Esophagus squamous epithelium (tissue), 5 donors: ENCODE measurements at regions not wholly inside any gene's neighbourhood (a gene's known extent, or its start where the extent isn't known, plus 50 kb on each side); places are given as distances from the start of the nearest gene placed in this dataset.

ENCODE experiments used
- DNase-seq: peaks from one replicate; lab custom pipeline; 2025; lab: John Stamatoyannopoulos, UW
- H3K27ac ChIP-seq, 4 donors: fragments of 200-600 bp; sonication (generic); one replicate each; pipeline ENCODE4 v1.5.1; 2016 to 2019; ENCODE audit warnings: mild to moderate bottlenecking in 1 of 4
- H3K27me3 ChIP-seq, 4 donors: fragments of 200-600 bp; sonication (generic); 1 replicate in 3 of 4; 2 replicates in 1 of 4; pipeline versions ENCODE4 v1.5.1 to v1.6.0; 2017 to 2021; ENCODE audit warnings: antibody characterized with exemption in 1 of 4
- H3K36me3 ChIP-seq, 3 donors: fragments of 200-600 bp; sonication (generic); one replicate each; pipeline ENCODE4 v1.5.1; 2016 to 2019
- H3K4me1 ChIP-seq, 3 donors: fragments of 200-600 bp; sonication (generic); one replicate each; pipeline ENCODE4 v1.5.1; 2017 to 2019
- H3K4me3 ChIP-seq, 4 donors: fragments of 200-600 bp; sonication (generic); 1 replicate in 3 of 4; 2 replicates in 1 of 4; pipeline ENCODE4 v1.5.1; 2016 to 2019; ENCODE audit warnings: mild to moderate bottlenecking in 2 of 4, moderate library complexity in 1 of 4
- H3K9me3 ChIP-seq, 3 donors: fragments of 200-600 bp; sonication (generic); one replicate each; pipeline ENCODE4 v1.5.1; 2016 to 2019
- POLR2A ChIP-seq, 4 donors: fragments of 450-650 bp; IDR thresholded peaks; one replicate each; pipeline ENCODE4 v1.6.1; 2017; ENCODE audit warnings: antibody characterized with exemption in 4 of 4, mild to moderate bottlenecking in 4 of 4, moderate library complexity in 3 of 4
- WGBS, 2 donors: methylation state at CpG; one replicate each; pipeline ENCODE4 v1.1.5; 2018; 5-methylcytosine and 5-hydroxymethylcytosine counted together
- intact Hi-C: fragments of 100-400 bp; cut with DNase I; formaldehyde crosslinking; loops from one replicate; pipeline ENCODE4 v1.15.0; 2022
- TF ChIP-seq, protein P1 (sequence below), 6 experiments: fragments of 450-650 bp in 4 of 6; fragments of 200-600 bp in 2 of 6; sonication (generic) in 2 of 6; IDR thresholded peaks; one replicate each; pipeline ENCODE4 v1.5.1; 2016 to 2019; ENCODE audit warnings: antibody characterized with exemption in 6 of 6, mild to moderate bottlenecking in 4 of 6, moderate library complexity in 4 of 6
- donor health status: DM: yes; HTN: yes; CAD: no.

DNA sequence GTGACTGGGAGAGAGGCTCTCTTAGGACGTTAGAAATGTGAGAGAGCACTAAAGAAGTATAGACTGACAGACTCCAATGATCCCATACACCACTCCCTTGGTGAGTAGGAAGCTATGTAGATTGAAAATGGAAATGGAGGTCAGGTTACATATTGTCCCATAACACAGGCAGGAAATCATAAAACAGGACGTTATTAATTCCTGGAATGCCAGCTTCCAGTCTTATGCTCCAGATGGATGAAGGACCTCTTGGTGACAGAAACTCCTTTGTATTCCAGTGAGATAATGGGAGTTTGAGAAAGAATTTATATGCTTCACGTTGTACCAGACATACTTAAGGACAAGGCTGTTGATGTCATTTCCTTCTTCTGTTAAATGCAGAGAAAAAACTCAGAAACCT is 338.2 kb upstream of the ITGA1 start:
- intact Hi-C loops = no loop called here
- no peaks in the 10 kb centered on the region for H3K27me3 ChIP-seq
- H3K4me3 ChIP-seq = no peak overlapping the region
- H3K9me3 ChIP-seq = no peaks in the 10 kb centered on the region
- TF ChIP-seq POLR2A (IDR thresholded peaks at IDR 0.05) = no peak
- TF ChIP-seq, protein P1, sequence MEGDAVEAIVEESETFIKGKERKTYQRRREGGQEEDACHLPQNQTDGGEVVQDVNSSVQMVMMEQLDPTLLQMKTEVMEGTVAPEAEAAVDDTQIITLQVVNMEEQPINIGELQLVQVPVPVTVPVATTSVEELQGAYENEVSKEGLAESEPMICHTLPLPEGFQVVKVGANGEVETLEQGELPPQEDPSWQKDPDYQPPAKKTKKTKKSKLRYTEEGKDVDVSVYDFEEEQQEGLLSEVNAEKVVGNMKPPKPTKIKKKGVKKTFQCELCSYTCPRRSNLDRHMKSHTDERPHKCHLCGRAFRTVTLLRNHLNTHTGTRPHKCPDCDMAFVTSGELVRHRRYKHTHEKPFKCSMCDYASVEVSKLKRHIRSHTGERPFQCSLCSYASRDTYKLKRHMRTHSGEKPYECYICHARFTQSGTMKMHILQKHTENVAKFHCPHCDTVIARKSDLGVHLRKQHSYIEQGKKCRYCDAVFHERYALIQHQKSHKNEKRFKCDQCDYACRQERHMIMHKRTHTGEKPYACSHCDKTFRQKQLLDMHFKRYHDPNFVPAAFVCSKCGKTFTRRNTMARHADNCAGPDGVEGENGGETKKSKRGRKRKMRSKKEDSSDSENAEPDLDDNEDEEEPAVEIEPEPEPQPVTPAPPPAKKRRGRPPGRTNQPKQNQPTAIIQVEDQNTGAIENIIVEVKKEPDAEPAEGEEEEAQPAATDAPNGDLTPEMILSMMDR (IDR thresholded peaks at IDR 0.05) = no peak
- H3K4me1 ChIP-seq = no peaks in the 10 kb centered on the region
- no peaks in the 10 kb centered on the region for H3K36me3 ChIP-seq
- no peak for DNase-seq
- H3K27ac ChIP-seq = no peak overlapping the region
- 29 to 31% methylated on average over 3 of the region's 3 CpGs for WGBS, 2 donors

GRCh38 chr5:52452098-52452497 is 335.6 kb upstream of the ITGA1 start:
- Histone ChIP-seq H3K27ac (no peak overlapping the region), H3K36me3 (no peaks in the 10 kb centered on the region), H3K4me1 (no peaks in the 10 kb centered on the region), H3K27me3 (no peaks in the 10 kb centered on the region), H3K4me3 (no peak overlapping the region), H3K9me3 (no peaks in the 10 kb centered on the region)
- intact Hi-C loops = no loop called here
- 75 to 85% methylated on average over 1 of the region's 1 CpG for WGBS, 2 donors
- no peak for DNase-seq
- TF ChIP-seq, protein P1 (IDR thresholded peaks at IDR 0.05) = no peak
- no peak for TF ChIP-seq POLR2A (IDR thresholded peaks at IDR 0.05)

DNA sequence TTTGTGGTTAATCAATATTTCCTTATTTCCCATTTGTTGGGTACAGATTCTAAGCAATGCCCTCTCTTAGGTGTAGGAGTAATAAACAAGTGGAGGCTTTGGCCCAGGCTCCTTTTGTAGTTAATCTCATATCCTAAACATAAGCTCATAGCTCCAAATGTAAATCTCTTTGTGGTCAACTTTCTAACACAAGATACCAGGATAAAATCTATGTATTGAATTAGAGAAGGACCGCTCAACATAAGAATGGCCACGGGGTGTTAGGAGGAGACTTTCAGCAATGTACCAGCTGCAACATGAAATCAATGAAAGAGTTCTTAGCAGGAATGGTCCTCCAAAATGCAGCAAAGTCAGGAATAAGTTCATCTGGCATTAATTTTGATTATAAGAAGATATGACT is 334.5 kb upstream of the ITGA1 start:
- no peak for TF ChIP-seq POLR2A (IDR thresholded peaks at IDR 0.05)
- TF ChIP-seq, protein P1 (IDR thresholded peaks at IDR 0.05) = no peak
- intact Hi-C loops = no loop called here
- no peak for DNase-seq
- Histone ChIP-seq H3K27me3 (no peaks in the 10 kb centered on the region), H3K27ac (no peak overlapping the region), H3K4me1 (no peaks in the 10 kb centered on the region), H3K4me3 (no peak overlapping the region), H3K36me3 (no peaks in the 10 kb centered on the region), H3K9me3 (no peaks in the 10 kb centered on the region)
- 77 to 85% methylated on average over 2 of the region's 2 CpGs for WGBS, 2 donors

DNA sequence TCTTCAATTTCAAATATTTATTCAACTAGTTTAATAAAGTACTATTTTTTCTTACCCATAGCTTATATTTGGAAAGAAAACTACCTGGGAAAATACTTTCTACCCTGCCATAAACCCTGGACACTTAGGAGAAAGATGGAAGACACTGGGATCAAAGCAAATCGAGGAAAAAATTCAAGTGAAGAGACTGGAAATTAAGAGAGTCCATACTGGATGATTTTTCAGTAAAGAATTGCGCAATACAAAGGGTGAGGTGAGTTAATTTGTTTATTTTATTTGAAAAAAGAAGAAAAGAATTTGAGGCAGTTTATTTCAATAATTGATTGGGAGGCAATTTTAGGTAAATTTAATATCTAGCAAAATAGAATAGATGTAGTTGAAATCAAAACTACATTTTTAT is 331.8 kb upstream of the ITGA1 start:
- TF ChIP-seq, protein P1 (IDR thresholded peaks at IDR 0.05) = no peak
- no peak for TF ChIP-seq POLR2A (IDR thresholded peaks at IDR 0.05)
- no peaks in the 10 kb centered on the region for H3K27me3 ChIP-seq
- no peak overlapping the region for H3K27ac ChIP-seq
- intact Hi-C loops = no loop called here
- WGBS, 2 donors = 60 to 62% methylated on average over 2 of the region's 2 CpGs
- no peaks in the 10 kb centered on the region for H3K9me3 ChIP-seq
- no peaks in the 10 kb centered on the region for H3K36me3 ChIP-seq
- H3K4me1 ChIP-seq = no peaks in the 10 kb centered on the region
- DNase-seq = no peak
- H3K4me3 ChIP-seq = no peak overlapping the region

DNA sequence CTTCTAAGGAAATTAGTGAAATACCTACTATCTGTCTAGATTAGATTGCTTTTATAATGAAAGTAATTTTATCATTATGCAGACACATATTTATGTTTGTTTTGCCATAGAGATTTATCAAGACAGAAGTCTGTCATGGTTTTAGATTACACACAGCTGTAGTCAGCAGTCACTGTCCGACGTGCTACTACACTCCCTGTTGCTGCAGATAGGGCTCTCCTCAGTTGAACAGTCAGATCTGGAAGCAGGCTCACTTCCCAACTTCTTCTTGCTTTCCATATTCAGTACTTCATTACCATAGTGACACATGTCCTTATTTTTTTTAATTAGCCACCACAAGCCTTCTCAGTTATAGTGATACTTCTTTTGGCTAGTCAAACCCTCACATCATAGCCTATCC is 329.9 kb upstream of the ITGA1 start:
- H3K27me3 ChIP-seq = no peaks in the 10 kb centered on the region
- TF ChIP-seq, protein P1 (IDR thresholded peaks at IDR 0.05) = no peak
- TF ChIP-seq POLR2A (IDR thresholded peaks at IDR 0.05) = no peak
- no peaks in the 10 kb centered on the region for H3K36me3 ChIP-seq
- intact Hi-C loops = no loop called here
- H3K4me3 ChIP-seq = no peak overlapping the region
- 74 to 75% methylated on average over 2 of the region's 2 CpGs for WGBS, 2 donors
- no peak for DNase-seq
- H3K9me3 ChIP-seq = no peaks in the 10 kb centered on the region
- no peak overlapping the region for H3K27ac ChIP-seq
- H3K4me1 ChIP-seq = no peaks in the 10 kb centered on the region
